Type B pancreatic cell (in vitro differentiated cells): ENCODE measurements at regions not wholly inside any gene's neighbourhood (a gene's known extent, or its start where the extent isn't known, plus 50 kb on each side); places are given as distances from the start of the nearest gene placed in this dataset.

Experiments used
- DNase-seq: peaks from one replicate; pipeline ENCODE4 v3.0.0; 2021; ENCODE audit warnings: mixed read lengths; ENCODE audit not compliant: unreplicated experiment; ENCODE audit errors: extremely low spot score
- H3K27ac Mint-ChIP-seq: 2 replicates; pipeline ENCODE4 v1.8.0; 2021; ENCODE audit warnings: mild to moderate bottlenecking, mixed read lengths
- H3K27me3 Mint-ChIP-seq: 2 replicates; pipeline ENCODE4 v1.8.0; 2021; ENCODE audit warnings: mixed read lengths
- H3K36me3 Mint-ChIP-seq: 2 replicates; pipeline ENCODE4 v1.8.0; 2021; ENCODE audit warnings: mixed read lengths
- H3K4me1 Mint-ChIP-seq: one replicate; pipeline ENCODE4 v1.8.0; 2021; ENCODE audit warnings: mixed read lengths; ENCODE audit not compliant: unreplicated experiment
- H3K4me3 Mint-ChIP-seq: 2 replicates; pipeline ENCODE4 v1.8.0; 2021; ENCODE audit warnings: mild to moderate bottlenecking, mixed read lengths
- H3K9me3 Mint-ChIP-seq: 2 replicates; pipeline ENCODE4 v1.8.0; 2021; ENCODE audit warnings: mixed read lengths
- TF ChIP-seq, protein P1 (sequence below): fragments of 200-600 bp; sonication (generic); conservative IDR thresholded peaks from 2 replicates; pipeline ENCODE4 v1.5.0; 2021; ENCODE audit warnings: antibody characterized with exemption, mild to moderate bottlenecking

DNA sequence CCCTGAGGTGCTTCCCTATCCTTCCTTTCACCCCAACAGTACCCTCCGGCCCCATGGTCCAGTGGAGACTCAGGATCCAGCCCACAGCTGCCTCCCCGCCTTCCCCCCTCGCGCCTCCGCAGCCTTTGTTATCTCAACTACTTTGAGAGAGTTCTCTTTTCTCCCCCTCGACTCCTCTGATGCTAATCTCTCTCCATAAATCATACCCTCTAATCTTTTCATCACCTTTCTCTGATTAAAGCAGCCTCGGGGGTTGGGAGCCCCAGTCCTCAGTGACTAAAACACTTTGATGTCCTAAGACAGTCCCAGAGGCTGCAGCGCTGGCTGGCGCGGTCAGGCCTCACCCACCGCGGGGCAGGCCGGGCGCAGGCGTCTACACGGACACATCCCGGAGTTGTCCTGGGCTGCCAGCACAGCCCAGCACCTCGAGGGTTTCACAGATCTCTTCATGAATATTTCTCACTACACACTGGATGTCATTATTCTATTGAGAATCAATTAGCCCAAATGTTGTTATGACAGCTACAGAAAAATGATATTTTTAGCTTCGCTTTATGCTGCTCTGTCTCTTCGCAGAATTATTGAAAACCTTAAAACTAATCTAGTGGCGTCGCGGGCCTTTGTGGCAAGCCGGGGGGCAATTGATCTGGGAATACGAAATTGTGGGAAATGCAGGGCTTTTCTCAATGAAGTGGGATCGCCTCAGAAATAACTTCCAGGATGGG lies 289.5 kb downstream of the RRAGC start:
- Mint-ChIP-seq H3K4me1 (peaks cover 28% of the 10 kb centered on the region), H3K36me3 (no peaks in the 10 kb centered on the region), H3K4me3 (no peak overlapping the region), H3K9me3 (no peaks in the 10 kb centered on the region), H3K27me3 (peaks cover 61% of the 10 kb centered on the region), H3K27ac (peak overlapping the region; percentile 17)
- TF ChIP-seq, protein P1, sequence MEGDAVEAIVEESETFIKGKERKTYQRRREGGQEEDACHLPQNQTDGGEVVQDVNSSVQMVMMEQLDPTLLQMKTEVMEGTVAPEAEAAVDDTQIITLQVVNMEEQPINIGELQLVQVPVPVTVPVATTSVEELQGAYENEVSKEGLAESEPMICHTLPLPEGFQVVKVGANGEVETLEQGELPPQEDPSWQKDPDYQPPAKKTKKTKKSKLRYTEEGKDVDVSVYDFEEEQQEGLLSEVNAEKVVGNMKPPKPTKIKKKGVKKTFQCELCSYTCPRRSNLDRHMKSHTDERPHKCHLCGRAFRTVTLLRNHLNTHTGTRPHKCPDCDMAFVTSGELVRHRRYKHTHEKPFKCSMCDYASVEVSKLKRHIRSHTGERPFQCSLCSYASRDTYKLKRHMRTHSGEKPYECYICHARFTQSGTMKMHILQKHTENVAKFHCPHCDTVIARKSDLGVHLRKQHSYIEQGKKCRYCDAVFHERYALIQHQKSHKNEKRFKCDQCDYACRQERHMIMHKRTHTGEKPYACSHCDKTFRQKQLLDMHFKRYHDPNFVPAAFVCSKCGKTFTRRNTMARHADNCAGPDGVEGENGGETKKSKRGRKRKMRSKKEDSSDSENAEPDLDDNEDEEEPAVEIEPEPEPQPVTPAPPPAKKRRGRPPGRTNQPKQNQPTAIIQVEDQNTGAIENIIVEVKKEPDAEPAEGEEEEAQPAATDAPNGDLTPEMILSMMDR: no peak
- DNase-seq: no peak

DNA sequence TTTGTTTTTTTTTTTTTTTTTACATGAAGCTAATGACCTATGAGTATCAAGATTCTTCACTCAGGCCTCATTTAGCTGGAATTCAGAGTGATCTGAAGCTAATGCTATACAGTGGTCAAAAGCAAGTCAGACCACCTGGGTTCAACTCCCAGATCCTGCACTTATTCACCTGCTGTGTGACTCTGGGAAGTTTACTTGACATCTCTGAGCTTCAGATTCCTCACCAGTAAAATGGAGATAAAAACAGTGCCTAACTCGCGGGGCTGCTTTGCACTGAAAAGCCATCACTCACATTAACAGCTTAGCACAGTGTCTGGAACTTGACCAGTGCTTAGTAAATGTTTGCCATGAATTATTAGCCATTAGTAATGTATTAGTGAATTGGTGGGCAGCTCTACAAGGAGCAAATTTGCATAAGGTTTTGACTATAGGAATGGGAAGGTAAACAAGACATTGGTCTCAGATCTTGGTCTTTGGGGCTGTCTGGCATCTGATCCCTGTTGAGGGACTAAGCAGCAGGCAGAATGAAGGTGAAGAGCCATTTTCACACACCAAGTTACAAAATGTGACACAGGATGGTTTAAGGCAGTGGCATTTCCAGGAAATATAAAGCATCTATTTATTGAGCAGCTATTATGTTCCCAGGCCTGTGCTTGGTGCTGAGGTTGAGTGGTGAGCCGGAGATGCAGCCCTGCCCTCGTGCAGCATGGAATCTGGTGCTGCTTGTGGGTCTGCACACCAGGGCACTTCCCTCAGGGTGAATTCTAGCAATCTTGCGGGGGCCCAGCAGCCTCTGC lies 291.3 kb downstream of the RRAGC start:
- no peak for DNase-seq
- Mint-ChIP-seq H3K27me3 (peaks cover 62% of the 10 kb centered on the region), H3K4me1 (peaks cover 34% of the 10 kb centered on the region), H3K4me3 (no peak overlapping the region), H3K9me3 (no peaks in the 10 kb centered on the region), H3K36me3 (no peaks in the 10 kb centered on the region), H3K27ac (no peak overlapping the region)
- TF ChIP-seq, protein P1: no peak

DNA sequence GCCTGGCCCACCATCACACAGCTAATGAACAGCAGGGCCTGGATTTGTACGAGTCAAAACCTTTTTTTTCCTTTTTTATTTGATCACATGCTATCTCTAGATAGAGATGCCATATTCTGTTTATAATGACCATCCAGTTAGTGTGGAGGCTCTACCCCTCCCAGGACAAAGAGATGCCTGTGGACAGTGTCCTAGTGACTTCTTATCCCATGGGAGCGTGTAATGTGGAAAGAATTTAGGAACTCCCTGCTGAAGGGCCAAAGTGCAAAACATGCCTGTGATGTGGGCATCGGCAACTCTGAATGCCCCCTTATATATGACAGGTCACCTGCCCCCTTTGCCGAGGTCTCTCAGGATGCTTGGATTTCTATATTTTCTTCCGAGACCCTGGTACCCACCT lies 292.2 kb downstream of the RRAGC start:
- Mint-ChIP-seq H3K27ac (no peak overlapping the region), H3K4me3 (no peak overlapping the region), H3K36me3 (no peaks in the 10 kb centered on the region), H3K4me1 (peaks cover 32% of the 10 kb centered on the region), H3K9me3 (no peaks in the 10 kb centered on the region), H3K27me3 (peaks cover 67% of the 10 kb centered on the region)
- no peak for DNase-seq
- TF ChIP-seq, protein P1: no peak

DNA sequence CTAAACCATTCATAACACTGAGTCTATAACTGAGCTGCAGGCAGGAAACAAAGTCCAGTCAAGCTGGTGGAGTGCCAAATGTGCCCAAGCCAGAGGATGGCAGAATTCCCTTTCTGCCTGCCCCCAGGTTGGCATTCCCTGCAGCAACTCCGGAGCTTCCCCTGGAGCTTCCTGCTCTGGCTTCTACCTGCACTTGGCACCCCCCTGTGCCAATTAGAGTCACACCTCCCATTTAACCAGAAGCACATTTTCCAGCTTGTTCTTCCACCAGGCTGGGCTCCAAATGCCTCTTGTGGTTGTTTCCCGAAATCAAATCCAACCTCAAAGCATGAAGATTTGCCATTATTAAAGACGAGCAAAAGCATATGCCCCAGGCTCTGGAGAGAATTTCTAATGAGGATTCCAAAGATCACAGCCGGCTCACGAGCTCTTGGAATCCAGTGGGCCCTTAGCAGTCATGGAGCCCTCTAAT lies 294.5 kb downstream of the RRAGC start:
- H3K27me3 Mint-ChIP-seq: peaks cover 67% of the 10 kb centered on the region

DNA sequence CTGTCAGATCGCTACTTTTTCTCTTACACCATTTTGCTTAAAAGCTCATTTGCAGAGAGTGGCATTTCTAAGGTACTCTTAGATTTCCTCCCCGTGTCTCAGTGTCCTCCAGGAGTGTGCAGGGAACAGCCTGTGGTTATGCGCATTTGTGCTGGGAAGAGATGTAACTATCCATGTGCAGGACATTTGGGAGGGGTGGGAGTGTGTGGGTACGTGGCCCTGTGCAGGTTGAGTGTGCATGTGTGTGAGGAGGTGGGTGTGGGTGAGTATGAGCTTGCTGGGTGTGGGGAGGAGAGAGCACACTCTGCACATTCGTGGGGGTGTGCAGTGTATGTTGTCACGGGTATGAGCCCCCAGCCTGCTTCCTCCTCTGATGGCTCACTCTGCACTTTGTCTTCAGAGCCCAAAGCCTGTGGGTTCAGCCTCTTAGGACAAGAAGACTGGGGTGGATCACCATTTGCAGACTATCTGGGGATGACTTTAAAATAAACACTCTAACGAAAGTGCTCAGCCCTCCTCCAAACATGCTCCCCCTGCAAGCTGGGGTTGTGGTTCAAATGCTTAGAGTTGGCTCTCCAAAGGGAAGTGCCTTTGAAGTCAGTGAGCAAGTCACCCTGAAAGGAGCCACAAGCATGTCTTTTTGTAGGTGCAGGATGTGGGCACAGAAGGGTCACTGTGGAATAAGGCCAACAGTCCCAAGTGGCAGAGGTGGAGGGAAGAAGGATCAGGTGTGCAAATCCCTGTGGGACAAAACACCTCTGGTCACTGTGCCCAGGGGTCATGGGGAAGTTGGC lies 295.4 kb downstream of the RRAGC start:
- Mint-ChIP-seq H3K27ac (no peak overlapping the region), H3K4me3 (no peak overlapping the region), H3K36me3 (no peaks in the 10 kb centered on the region), H3K4me1 (peaks cover 36% of the 10 kb centered on the region), H3K9me3 (no peaks in the 10 kb centered on the region), H3K27me3 (peaks cover 67% of the 10 kb centered on the region)
- no peak for DNase-seq
- TF ChIP-seq, protein P1: no peak

More for the DNA sequence above, 294.5 kb downstream of the RRAGC start:
- TF ChIP-seq, protein P1: no peak
- no peaks in the 10 kb centered on the region for H3K9me3 Mint-ChIP-seq
- no peak overlapping the region for H3K27ac Mint-ChIP-seq
- DNase-seq: no peak
- H3K4me3 Mint-ChIP-seq: no peak overlapping the region
- peaks cover 35% of the 10 kb centered on the region for H3K4me1 Mint-ChIP-seq
- H3K36me3 Mint-ChIP-seq: no peaks in the 10 kb centered on the region
